GM23248 (cell line): ENCODE measurements at regions not wholly inside any gene's neighbourhood (a gene's known extent, or its start where the extent isn't known, plus 50 kb on each side); places are given as distances from the start of the nearest gene placed in this dataset.

Source experiments
- EZH2 ChIP-seq: fragments of 200-600 bp; sonication (generic); IDR thresholded peaks from 2 replicates; pipeline ENCODE4 v1.6.1; 2018; ENCODE audit warnings: antibody characterized with exemption, mild to moderate bottlenecking; ENCODE audit not compliant: insufficient read depth, poor library complexity, severe bottlenecking
- EZH2phosphoT487 ChIP-seq: fragments of 200-600 bp; sonication (generic); IDR thresholded peaks from 2 replicates; pipeline ENCODE4 v1.6.1; 2018; ENCODE audit warnings: antibody characterized with exemption, moderate library complexity, mild to moderate bottlenecking, low read depth; ENCODE audit not compliant: insufficient read depth

DNA sequence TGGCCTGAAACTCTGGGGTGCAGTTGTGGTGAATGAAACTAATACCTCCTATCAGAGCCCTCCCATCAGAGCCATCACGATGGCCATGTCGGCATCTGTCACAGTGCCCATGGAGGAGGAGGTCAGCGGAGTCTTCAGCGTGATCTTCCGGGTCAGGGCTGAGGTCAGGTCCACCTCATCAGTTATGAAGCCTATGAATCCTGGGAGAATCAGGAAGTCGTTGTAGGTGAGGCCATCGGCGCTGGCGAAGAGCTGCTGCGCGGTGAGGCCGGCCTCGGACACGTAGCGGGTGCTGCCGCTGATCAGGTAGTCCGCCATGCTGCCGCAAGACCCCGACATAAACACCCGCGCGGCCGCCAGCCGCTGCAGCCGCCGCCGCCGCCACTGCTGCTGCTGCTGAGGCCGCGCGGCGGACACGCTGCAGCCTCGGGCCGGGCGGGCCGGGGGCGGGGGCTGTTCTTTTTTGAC lies 376.7 kb upstream of the MAOA start:
- TF ChIP-seq EZH2 (no peak), EZH2phosphoT487 (no peak)
